ENCODE measurements at regions not wholly inside any gene's neighbourhood (a gene's known extent, or its start where the extent isn't known, plus 50 kb on each side); places are given as distances from the start of the nearest gene placed in this dataset.

GRCh38 chr6:14547284-14547998 lies 429.9 kb downstream of the CD83 start:
- TF ChIP-seq GATA2 (IDR thresholded peaks at IDR 0.05; ENCODE audit: low read depth, low read length) (no peak), GATA3 (IDR thresholded peaks at IDR 0.05; ENCODE audit: low read depth, low read length) (no peak)

GRCh38 chr6:14549304-14549770 lies 431.8 kb downstream of the CD83 start:
- TF ChIP-seq GATA3 (IDR thresholded peaks at IDR 0.05; ENCODE audit: low read depth, low read length) = no peak
- TF ChIP-seq GATA2 (IDR thresholded peaks at IDR 0.05; ENCODE audit: low read depth, low read length) = no peak

- no peak for TF ChIP-seq GATA3 (IDR thresholded peaks at IDR 0.05; ENCODE audit: low read depth, low read length)
- TF ChIP-seq GATA2 (IDR thresholded peaks at IDR 0.05; ENCODE audit: low read depth, low read length) = no peak
These were observed 432.3 kb downstream of the CD83 start for GRCh38 chr6:14549871-14550270.

- TF ChIP-seq GATA2 (IDR thresholded peaks at IDR 0.05; ENCODE audit: low read depth, low read length) (no peak), GATA3 (IDR thresholded peaks at IDR 0.05; ENCODE audit: low read depth, low read length) (no peak)
These were observed 432.8 kb downstream of the CD83 start for GRCh38 chr6:14550410-14550809.

- no peak for TF ChIP-seq GATA2 (IDR thresholded peaks at IDR 0.05; ENCODE audit: low read depth, low read length)
- TF ChIP-seq GATA3 (IDR thresholded peaks at IDR 0.05; ENCODE audit: low read depth, low read length) = no peak
These were observed 433.2 kb downstream of the CD83 start for GRCh38 chr6:14550822-14551221.

- TF ChIP-seq GATA3 (IDR thresholded peaks at IDR 0.05; ENCODE audit: low read depth, low read length) (no peak), GATA2 (IDR thresholded peaks at IDR 0.05; ENCODE audit: low read depth, low read length) (no peak)
These were observed 435.3 kb downstream of the CD83 start for GRCh38 chr6:14552891-14553290.

GRCh38 chr6:14553515-14553914 lies 435.9 kb downstream of the CD83 start:
- no peak for TF ChIP-seq GATA2 (IDR thresholded peaks at IDR 0.05; ENCODE audit: low read depth, low read length)
- no peak for TF ChIP-seq GATA3 (IDR thresholded peaks at IDR 0.05; ENCODE audit: low read depth, low read length)

GRCh38 chr6:14555804-14556203 lies 438.2 kb downstream of the CD83 start:
- TF ChIP-seq GATA3 (IDR thresholded peaks at IDR 0.05; ENCODE audit: low read depth, low read length) (no peak), GATA2 (IDR thresholded peaks at IDR 0.05; ENCODE audit: low read depth, low read length) (no peak)

GRCh38 chr6:14559746-14560536 lies 442.4 kb downstream of the CD83 start:
- TF ChIP-seq GATA3 (IDR thresholded peaks at IDR 0.05; ENCODE audit: low read depth, low read length) = no peak
- no peak for TF ChIP-seq GATA2 (IDR thresholded peaks at IDR 0.05; ENCODE audit: low read depth, low read length)

GRCh38 chr6:14567842-14568241 lies 450.3 kb downstream of the CD83 start:
- TF ChIP-seq GATA2 (IDR thresholded peaks at IDR 0.05; ENCODE audit: low read depth, low read length) = no peak
- no peak for TF ChIP-seq GATA3 (IDR thresholded peaks at IDR 0.05; ENCODE audit: low read depth, low read length)

- TF ChIP-seq GATA2 (IDR thresholded peaks at IDR 0.05; ENCODE audit: low read depth, low read length) (no peak), GATA3 (IDR thresholded peaks at IDR 0.05; ENCODE audit: low read depth, low read length) (no peak)
These were observed 451.8 kb downstream of the CD83 start for GRCh38 chr6:14569394-14569793.

GRCh38 chr6:14571001-14571400 lies 453.4 kb downstream of the CD83 start:
- no peak for TF ChIP-seq GATA3 (IDR thresholded peaks at IDR 0.05; ENCODE audit: low read depth, low read length)
- TF ChIP-seq GATA2 (IDR thresholded peaks at IDR 0.05; ENCODE audit: low read depth, low read length) = no peak

- TF ChIP-seq GATA2 (IDR thresholded peaks at IDR 0.05; ENCODE audit: low read depth, low read length) (no peak), GATA3 (IDR thresholded peaks at IDR 0.05; ENCODE audit: low read depth, low read length) (no peak)
These were observed 454.2 kb downstream of the CD83 start for GRCh38 chr6:14571746-14572145.

- TF ChIP-seq GATA3 (IDR thresholded peaks at IDR 0.05; ENCODE audit: low read depth, low read length) (no peak), GATA2 (IDR thresholded peaks at IDR 0.05; ENCODE audit: low read depth, low read length) (no peak)
These were observed 455.7 kb downstream of the CD83 start for GRCh38 chr6:14573267-14573666.
